ENCODE measurements at regions not wholly inside any gene's neighbourhood (a gene's known extent, or its start where the extent isn't known, plus 50 kb on each side); places are given as distances from the start of the nearest gene placed in this dataset.
"Not testable (repeated sequence)": the region's sequence is repeated elsewhere in the genome, so short reads cannot be mapped to it uniquely, and the experiment has no call there.

GRCh38 chr2:242009846-242010245, 140.3 kb downstream of the RTP5 start:
- not testable (repeated sequence) for DNase-seq

GRCh38 chr2:242010252-242011166, 141.0 kb downstream of the RTP5 start:
- DNase-seq = not testable (repeated sequence)

- peak in 2 of 5 experiments; percentile 34 to 35 for DNase-seq
These were observed 141.6 kb downstream of the RTP5 start for GRCh38 chr2:242011167-242011513.

- DNase-seq = no peak
These were observed 142.0 kb downstream of the RTP5 start for GRCh38 chr2:242011516-242011915.

GRCh38 chr2:242011991-242012764, 142.6 kb downstream of the RTP5 start:
- no peak for DNase-seq

- DNase-seq = no peak
These were observed 143.6 kb downstream of the RTP5 start for GRCh38 chr2:242012956-242013764.

GRCh38 chr2:242013771-242014170, 144.2 kb downstream of the RTP5 start:
- DNase-seq = no peak

- peak in 1 of 5 experiments; percentile 40 for DNase-seq
These were observed 145.9 kb downstream of the RTP5 start for GRCh38 chr2:242015108-242016065.

GRCh38 chr2:242017086-242017485, 147.6 kb downstream of the RTP5 start:
- DNase-seq = no peak

- not testable (repeated sequence) for DNase-seq
These were observed 148.9 kb downstream of the RTP5 start for GRCh38 chr2:242018416-242018815.

- no peak for DNase-seq
These were observed 149.8 kb downstream of the RTP5 start for GRCh38 chr2:242019344-242019743.

GRCh38 chr2:242020196-242021004, 150.9 kb downstream of the RTP5 start:
- DNase-seq = no peak

- DNase-seq = no peak
These were observed 153.2 kb downstream of the RTP5 start for GRCh38 chr2:242022550-242023290.

GRCh38 chr2:242024751-242025355, 155.3 kb downstream of the RTP5 start:
- DNase-seq = no peak

- no peak for DNase-seq
These were observed 158.3 kb downstream of the RTP5 start for GRCh38 chr2:242027676-242028450.

- peak in 1 of 5 experiments; percentile 26 for DNase-seq
These were observed 160.1 kb downstream of the RTP5 start for GRCh38 chr2:242029422-242030225.

- DNase-seq = no peak
These were observed 160.7 kb downstream of the RTP5 start for GRCh38 chr2:242030226-242030575.

GRCh38 chr2:242030858-242031257, 161.3 kb downstream of the RTP5 start:
- no peak for DNase-seq

Data from T-helper 2 cell (primary cell).